Thyroid gland (tissue), 4 donors: ENCODE measurements at regions not wholly inside any gene's neighbourhood (a gene's known extent, or its start where the extent isn't known, plus 50 kb on each side); places are given as distances from the start of the nearest gene placed in this dataset.
"Not testable (repeated sequence)": the region's sequence is repeated elsewhere in the genome, so short reads cannot be mapped to it uniquely, and the experiment has no call there.

Experiments
- DNase-seq, 2 donors: peaks; one replicate each; pipeline ENCODE4 v3.0.0-alpha.2; 2019
- H3K27ac ChIP-seq, 3 donors: fragments of 200-600 bp; sonication (generic); 1 replicate in 2 of 3; 2 replicates in 1 of 3; pipeline ENCODE4 v1.5.1; 2016 to 2019; ENCODE audit warnings: mild to moderate bottlenecking in 1 of 3, moderate library complexity in 1 of 3
- H3K27me3 ChIP-seq: fragments of 200-600 bp; sonication (generic); one replicate; pipeline ENCODE4 v1.5.1; 2019
- H3K36me3 ChIP-seq, 2 donors: fragments of 200-600 bp; sonication (generic); one replicate each; pipeline ENCODE4 v1.5.1; 2016 to 2019
- H3K4me1 ChIP-seq, 2 donors: fragments of 200-600 bp; sonication (generic); one replicate each; pipeline ENCODE4 v1.5.1; 2017 to 2019
- H3K4me3 ChIP-seq, 3 donors: fragments of 200-600 bp; sonication (generic); replicated peaks in 1 of 3; 1 replicate in 2 of 3; 2 replicates in 1 of 3; pipeline ENCODE4 v1.5.1; 2016; ENCODE audit warnings: mild to moderate bottlenecking in 1 of 3
- H3K9me3 ChIP-seq: fragments of 200-600 bp; sonication (generic); one replicate; pipeline ENCODE4 v1.5.1; 2017
- POLR2A ChIP-seq, 2 donors: fragments of 450-650 bp; IDR thresholded peaks; one replicate each; pipeline ENCODE4 v1.6.1; 2017; ENCODE audit warnings: antibody characterized with exemption in 2 of 2, mild to moderate bottlenecking in 2 of 2, moderate library complexity in 1 of 2
- WGBS, 2 donors: methylation state at CpG; one replicate each; pipeline ENCODE4 v1.1.5; 2017; 5-methylcytosine and 5-hydroxymethylcytosine counted together
- intact Hi-C: fragments of 100-400 bp; cut with DNase I; formaldehyde crosslinking; loops from one replicate; pipeline ENCODE4 v1.15.1; 2023
- TF ChIP-seq, protein P1 (sequence below), 6 experiments: fragments of 200-600 bp in 3 of 6; fragments of 450-650 bp in 3 of 6; sonication (generic) in 3 of 6; IDR thresholded peaks; one replicate each; pipeline ENCODE4 v1.5.1; 2016 to 2019; ENCODE audit warnings: antibody characterized with exemption in 6 of 6, mild to moderate bottlenecking in 2 of 6, inconsistent platforms in 1 of 6, moderate library complexity in 1 of 6

DNA sequence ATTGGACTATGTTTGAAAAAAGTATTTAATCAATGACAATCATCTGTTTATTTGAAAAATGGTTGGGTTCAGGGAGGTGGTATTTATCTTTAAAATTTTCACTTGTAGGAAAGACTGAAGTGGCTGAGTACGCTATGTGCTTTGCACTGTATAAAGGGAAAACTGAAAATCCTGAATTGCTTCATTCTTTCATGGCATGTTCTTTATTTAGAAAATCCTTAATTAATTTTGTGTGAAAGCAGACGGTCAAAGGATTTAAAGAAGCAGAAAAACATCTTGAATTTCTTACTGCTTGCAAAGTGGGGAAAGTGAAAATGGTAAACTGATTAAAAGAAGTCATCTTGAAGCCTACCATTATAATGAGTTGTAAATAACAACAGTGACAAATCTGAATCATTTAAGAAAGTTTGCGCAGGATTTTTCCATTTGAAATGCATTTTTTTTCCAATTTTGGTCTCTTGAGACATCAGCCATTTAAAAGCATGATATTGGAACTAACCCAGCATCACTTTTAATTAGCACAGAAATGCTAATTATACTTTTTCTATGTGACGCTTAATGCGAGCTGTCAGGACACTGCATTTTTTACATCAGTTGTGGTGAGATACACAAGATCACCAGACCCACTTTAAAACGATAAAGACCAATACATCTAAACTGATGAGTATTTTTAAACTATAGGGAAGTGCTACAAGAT is 169.0 kb downstream of the NEDD1 start:
- Histone ChIP-seq H3K27ac (peak overlapping the region; percentile 91 to 98 (median 98)), H3K36me3 (no peaks in the 10 kb centered on the region), H3K4me3 (no peak overlapping the region), H3K27me3 (no peaks in the 10 kb centered on the region), H3K4me1 (peaks cover 26% of the 10 kb centered on the region in 2 donors), H3K9me3 (no peaks in the 10 kb centered on the region)
- WGBS, 2 donors: 65% methylated on average over 6 of the region's 6 CpGs
- no peak for DNase-seq
- intact Hi-C loops: no loop called here
- TF ChIP-seq, protein P1, sequence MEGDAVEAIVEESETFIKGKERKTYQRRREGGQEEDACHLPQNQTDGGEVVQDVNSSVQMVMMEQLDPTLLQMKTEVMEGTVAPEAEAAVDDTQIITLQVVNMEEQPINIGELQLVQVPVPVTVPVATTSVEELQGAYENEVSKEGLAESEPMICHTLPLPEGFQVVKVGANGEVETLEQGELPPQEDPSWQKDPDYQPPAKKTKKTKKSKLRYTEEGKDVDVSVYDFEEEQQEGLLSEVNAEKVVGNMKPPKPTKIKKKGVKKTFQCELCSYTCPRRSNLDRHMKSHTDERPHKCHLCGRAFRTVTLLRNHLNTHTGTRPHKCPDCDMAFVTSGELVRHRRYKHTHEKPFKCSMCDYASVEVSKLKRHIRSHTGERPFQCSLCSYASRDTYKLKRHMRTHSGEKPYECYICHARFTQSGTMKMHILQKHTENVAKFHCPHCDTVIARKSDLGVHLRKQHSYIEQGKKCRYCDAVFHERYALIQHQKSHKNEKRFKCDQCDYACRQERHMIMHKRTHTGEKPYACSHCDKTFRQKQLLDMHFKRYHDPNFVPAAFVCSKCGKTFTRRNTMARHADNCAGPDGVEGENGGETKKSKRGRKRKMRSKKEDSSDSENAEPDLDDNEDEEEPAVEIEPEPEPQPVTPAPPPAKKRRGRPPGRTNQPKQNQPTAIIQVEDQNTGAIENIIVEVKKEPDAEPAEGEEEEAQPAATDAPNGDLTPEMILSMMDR (IDR thresholded peaks at IDR 0.05): peak in 1 of 6 experiments; percentile 3
- TF ChIP-seq POLR2A (IDR thresholded peaks at IDR 0.05): no peak

DNA sequence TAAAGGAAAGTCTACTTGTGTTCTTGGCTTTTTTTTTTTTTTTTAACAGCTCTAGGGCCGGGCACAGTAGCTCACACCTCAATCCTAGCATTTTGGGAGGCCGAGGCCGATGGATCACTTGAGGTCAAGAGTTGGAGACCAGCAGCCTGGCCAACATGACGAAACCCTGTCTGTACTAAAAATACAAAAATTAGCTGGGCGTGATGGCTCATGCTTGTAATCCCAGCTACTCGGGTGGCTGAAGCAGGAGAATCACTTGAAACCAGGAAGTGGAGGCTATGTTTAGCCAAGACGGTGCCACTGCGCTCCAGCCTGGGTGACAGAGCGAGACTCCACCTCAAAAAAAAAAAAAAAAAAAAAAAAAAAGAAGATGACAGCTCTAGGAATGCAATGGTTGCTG is 169.9 kb downstream of the NEDD1 start:
- H3K4me3 ChIP-seq, intact Hi-C loops, H3K9me3 ChIP-seq, H3K27me3 ChIP-seq, H3K36me3 ChIP-seq: not testable (repeated sequence)
- WGBS, 2 donors: 22 to 33% methylated on average over 9 of the region's 9 CpGs
- Histone ChIP-seq H3K4me1 (peaks cover 26% of the 10 kb centered on the region in 2 donors), H3K27ac (peak overlapping the region; percentile 91 to 98 (median 98))
- peak; percentile 92 to 93 for DNase-seq

DNA sequence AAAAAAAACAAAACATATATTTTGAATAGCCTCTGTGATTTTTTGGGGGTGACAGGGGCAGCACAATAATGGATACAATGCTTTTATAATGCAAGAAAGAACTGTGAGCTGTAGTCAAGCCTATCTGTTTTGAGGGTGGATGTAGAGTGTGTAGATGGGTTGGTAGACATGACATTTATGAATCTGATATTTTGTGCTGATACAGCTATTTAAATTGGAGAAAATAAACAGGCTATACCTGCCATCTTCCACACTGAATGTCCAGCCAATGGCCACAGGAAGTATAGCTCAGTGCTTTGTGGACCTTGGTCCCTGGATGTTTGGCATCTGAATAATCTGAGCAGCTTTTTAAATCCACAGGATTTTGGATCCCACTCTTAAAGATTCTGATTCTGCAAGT is 175.0 kb downstream of the NEDD1 start:
- no peak for DNase-seq
- no peaks in the 10 kb centered on the region for H3K9me3 ChIP-seq
- H3K4me1 ChIP-seq: peaks cover 8 to 10% of the 10 kb centered on the region in 2 donors
- intact Hi-C loops: no loop called here
- no peaks in the 10 kb centered on the region for H3K36me3 ChIP-seq
- H3K4me3 ChIP-seq: no peak overlapping the region
- no peak overlapping the region for H3K27ac ChIP-seq
- TF ChIP-seq POLR2A (IDR thresholded peaks at IDR 0.05): no peak
- no peaks in the 10 kb centered on the region for H3K27me3 ChIP-seq

DNA sequence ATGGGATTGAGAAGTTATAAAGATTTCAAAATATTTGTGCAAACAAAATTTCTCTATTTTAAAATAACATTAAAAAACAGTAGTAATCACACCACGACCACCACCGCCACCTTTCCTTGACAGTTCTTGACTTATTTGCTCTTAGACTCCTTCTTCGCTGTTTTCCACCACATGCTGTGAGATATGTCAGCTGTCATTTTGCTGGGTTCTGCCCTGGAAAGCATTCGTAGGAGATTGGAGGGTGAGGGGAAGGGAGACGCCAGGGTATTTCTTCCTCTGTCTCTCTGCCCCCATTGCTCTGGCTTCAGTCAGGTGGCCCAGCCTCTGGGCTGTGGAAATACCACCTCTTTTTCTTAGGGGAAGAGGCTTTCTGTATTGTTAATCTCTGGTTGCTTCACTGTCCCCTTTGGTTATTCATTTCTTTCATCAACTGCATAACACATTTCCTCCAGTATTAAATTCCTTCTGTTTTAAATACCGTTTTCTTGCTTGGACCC is 186.2 kb downstream of the NEDD1 start:
- no peak overlapping the region for H3K4me3 ChIP-seq
- no peak for TF ChIP-seq POLR2A (IDR thresholded peaks at IDR 0.05)
- TF ChIP-seq, protein P1 (IDR thresholded peaks at IDR 0.05): no peak
- no peaks in the 10 kb centered on the region for H3K27me3 ChIP-seq
- H3K9me3 ChIP-seq: no peaks in the 10 kb centered on the region
- H3K36me3 ChIP-seq: no peaks in the 10 kb centered on the region
- no peaks in the 10 kb centered on the region for H3K4me1 ChIP-seq
- intact Hi-C loops: no loop called here
- WGBS, 2 donors: 80 to 89% methylated on average over 6 of the region's 6 CpGs
- DNase-seq: no peak
- H3K27ac ChIP-seq: no peak overlapping the region

DNA sequence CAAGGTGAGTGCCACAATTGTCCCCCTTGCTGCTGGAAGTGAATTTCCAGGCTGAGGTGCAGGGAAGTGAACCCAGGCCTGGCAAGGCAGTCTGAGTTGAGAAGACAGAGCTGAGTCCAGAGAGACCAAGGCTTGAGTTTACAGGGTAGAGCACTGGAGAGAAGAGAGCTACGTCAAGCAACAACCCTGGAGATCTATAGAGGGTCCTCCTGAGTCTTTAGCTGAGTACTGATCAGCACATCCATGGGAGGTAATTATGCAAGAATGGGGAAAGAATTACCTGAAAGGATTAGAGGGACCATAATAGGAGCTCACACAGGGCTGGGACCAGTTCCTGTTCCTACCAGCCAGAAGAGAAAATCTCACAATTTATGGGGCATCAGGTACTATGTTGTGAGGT is 190.7 kb downstream of the NEDD1 start:
- TF ChIP-seq, protein P1 (IDR thresholded peaks at IDR 0.05): no peak
- no peak for TF ChIP-seq POLR2A (IDR thresholded peaks at IDR 0.05)
- Histone ChIP-seq H3K27ac (no peak overlapping the region), H3K4me1 (no peaks in the 10 kb centered on the region), H3K27me3 (no peaks in the 10 kb centered on the region), H3K4me3 (no peak overlapping the region), H3K9me3 (no peaks in the 10 kb centered on the region), H3K36me3 (no peaks in the 10 kb centered on the region)
- intact Hi-C loops: no loop called here
- WGBS, 2 donors: 89% methylated on average over 1 of the region's 1 CpG
- DNase-seq: no peak

DNA sequence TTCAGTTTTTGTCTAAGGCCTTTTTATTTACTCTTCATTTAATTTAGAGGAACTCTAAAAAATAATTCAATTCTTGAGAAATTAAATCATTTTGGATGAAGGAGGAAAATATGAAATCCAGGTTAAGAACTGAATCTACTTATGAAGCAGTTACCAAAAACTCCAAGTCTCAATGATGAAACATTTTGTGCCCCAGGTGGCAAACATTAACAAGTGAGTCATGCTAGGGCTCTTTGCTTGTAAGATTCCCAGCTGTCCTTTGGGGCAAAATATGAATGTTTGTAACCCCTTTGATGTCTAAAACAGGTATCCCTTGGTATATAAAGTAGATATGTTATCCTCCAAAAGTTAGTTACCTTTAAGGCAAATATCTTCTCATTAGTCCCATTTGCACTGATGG is 202.4 kb downstream of the NEDD1 start:
- H3K36me3 ChIP-seq: no peaks in the 10 kb centered on the region
- no peaks in the 10 kb centered on the region for H3K4me1 ChIP-seq
- TF ChIP-seq POLR2A (IDR thresholded peaks at IDR 0.05): no peak
- no peak for DNase-seq
- H3K9me3 ChIP-seq: no peaks in the 10 kb centered on the region
- H3K27ac ChIP-seq: no peak overlapping the region
- no peak overlapping the region for H3K4me3 ChIP-seq
- H3K27me3 ChIP-seq: no peaks in the 10 kb centered on the region
- intact Hi-C loops: no loop called here
